ENCODE measurements at regions not wholly inside any gene's neighbourhood (a gene's known extent, or its start where the extent isn't known, plus 50 kb on each side); places are given as distances from the start of the nearest gene placed in this dataset.

DNA sequence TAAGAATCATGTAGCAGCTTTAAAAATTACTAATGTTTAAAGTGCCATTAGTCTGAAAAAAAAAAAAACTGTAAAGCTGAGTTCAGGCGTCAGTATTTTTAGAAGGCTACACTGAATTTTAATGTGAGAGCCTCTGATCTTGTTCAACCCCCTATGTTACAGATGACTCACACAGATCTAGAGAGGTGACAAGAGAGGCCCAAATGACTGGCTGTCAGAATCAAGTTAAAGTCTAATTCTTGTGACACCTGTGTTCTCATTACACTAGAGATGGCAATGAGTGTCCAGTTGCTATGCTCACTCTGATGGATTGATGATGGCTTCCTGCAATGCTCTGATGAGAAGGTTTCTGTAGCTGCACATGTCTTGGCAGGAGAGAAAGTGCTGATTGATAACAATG lies 203.5 kb upstream of the OBI1 start:
- Histone ChIP-seq H3K27ac (ENCODE audit: low read length) (no peak overlapping the region), H3K27me3 (ENCODE audit: low read depth, low read length) (no peaks in the 10 kb centered on the region), H3K36me3 (replicated peaks; ENCODE audit: low read depth, low read length) (no peaks in the 10 kb centered on the region), H3K4me1 (ENCODE audit: low read length) (peaks cover 8% of the 10 kb centered on the region; the same call in 1 of the 2 replicates), H3K9me3 (ENCODE audit: insufficient read depth, low read length) (no peaks in the 10 kb centered on the region), H4K20me1 (ENCODE audit: insufficient read depth, low read length) (no peaks in the 10 kb centered on the region), H3K79me2 (ENCODE audit: low read length) (no peaks in the 10 kb centered on the region), H3K9ac (ENCODE audit: low read length) (no peak overlapping the region), H3K4me3 (ENCODE audit: low read length) (no peak overlapping the region), H3K4me2 (ENCODE audit: low read length) (no peak overlapping the region), H2AFZ (ENCODE audit: low read depth, low read length) (no peak overlapping the region)
- TF ChIP-seq EZH2phosphoT487 (IDR thresholded peaks at IDR 0.05; ENCODE audit: low read depth), result no peak
- TF ChIP-seq, protein P1, sequence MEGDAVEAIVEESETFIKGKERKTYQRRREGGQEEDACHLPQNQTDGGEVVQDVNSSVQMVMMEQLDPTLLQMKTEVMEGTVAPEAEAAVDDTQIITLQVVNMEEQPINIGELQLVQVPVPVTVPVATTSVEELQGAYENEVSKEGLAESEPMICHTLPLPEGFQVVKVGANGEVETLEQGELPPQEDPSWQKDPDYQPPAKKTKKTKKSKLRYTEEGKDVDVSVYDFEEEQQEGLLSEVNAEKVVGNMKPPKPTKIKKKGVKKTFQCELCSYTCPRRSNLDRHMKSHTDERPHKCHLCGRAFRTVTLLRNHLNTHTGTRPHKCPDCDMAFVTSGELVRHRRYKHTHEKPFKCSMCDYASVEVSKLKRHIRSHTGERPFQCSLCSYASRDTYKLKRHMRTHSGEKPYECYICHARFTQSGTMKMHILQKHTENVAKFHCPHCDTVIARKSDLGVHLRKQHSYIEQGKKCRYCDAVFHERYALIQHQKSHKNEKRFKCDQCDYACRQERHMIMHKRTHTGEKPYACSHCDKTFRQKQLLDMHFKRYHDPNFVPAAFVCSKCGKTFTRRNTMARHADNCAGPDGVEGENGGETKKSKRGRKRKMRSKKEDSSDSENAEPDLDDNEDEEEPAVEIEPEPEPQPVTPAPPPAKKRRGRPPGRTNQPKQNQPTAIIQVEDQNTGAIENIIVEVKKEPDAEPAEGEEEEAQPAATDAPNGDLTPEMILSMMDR (IDR thresholded peaks at IDR 0.05; ENCODE audit: low read depth, low read length), result no peak

DNA sequence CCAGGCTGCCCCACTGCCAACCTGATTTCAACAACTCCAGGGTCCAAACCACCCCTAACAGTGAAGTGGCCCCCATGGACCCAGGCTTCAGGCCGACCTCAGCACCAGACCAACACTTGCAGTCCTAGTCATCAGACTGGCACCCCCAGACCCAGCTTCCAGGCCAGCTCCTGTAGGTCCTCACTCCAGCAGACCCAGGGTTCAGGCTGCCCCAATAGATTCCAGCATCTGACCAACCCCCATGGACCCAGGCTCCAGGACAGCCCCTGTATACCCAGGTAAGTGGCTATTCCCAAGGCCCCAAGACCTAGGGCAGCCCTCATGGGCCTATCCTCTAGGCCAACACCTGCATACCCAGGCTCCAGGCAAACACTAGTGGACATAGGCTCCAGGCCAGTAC lies 193.8 kb upstream of the OBI1 start:
- no peak for TF ChIP-seq EZH2phosphoT487 (IDR thresholded peaks at IDR 0.05; ENCODE audit: low read depth)
- TF ChIP-seq, protein P1 (IDR thresholded peaks at IDR 0.05; ENCODE audit: low read depth, low read length), result no peak
- no peaks in the 10 kb centered on the region for H3K4me1 ChIP-seq (ENCODE audit: low read length)

DNA sequence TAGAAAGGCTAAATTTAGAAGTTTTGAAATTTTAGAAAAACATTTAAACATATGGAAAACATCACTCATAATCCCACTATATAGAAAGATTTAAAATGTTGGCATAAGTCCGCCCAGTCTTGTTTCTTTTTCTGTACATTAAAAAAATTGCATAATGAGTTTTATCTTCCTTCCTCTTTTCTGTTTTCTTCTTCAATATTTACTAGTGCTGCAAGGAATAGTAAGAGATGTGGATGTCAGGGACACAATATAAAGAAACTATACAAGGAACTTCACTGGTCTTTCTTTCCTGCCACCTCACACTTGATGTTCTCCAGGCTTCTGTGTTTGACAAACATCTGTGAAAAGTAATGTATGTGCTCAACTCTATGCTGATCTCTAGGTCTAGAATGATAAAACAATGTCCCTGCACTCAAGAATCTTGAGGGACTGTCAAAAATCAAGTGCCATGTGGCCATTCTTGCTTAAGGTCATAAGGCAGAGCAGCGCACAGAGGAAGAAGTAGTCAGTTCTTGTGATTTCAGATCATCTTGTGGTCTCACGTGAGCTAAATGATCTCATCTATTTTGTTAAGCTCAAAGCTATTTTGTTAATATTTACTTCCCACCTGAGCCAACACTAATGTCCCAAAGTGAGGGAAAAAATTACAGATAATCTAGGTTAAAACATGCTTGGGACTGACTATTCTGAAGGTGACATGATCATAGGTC lies 186.9 kb upstream of the OBI1 start:
- Histone ChIP-seq H4K20me1 (ENCODE audit: insufficient read depth, low read length) (no peaks in the 10 kb centered on the region), H3K36me3 (replicated peaks; ENCODE audit: low read depth, low read length) (no peaks in the 10 kb centered on the region), H3K9ac (ENCODE audit: low read length) (no peak overlapping the region), H3K27ac (ENCODE audit: low read length) (0 out of 2 replicates have a peak overlapping the region, but pooled peaks have one; percentile 3), H3K27me3 (ENCODE audit: low read depth, low read length) (no peaks in the 10 kb centered on the region), H3K4me1 (ENCODE audit: low read length) (peaks cover 18% of the 10 kb centered on the region), H3K4me2 (ENCODE audit: low read length) (peak overlapping the region; percentile 27), H3K4me3 (ENCODE audit: low read length) (no peak overlapping the region), H2AFZ (ENCODE audit: low read depth, low read length) (no peak overlapping the region), H3K79me2 (ENCODE audit: low read length) (no peaks in the 10 kb centered on the region), H3K9me3 (ENCODE audit: insufficient read depth, low read length) (no peaks in the 10 kb centered on the region)
- TF ChIP-seq, protein P1 (IDR thresholded peaks at IDR 0.05; ENCODE audit: low read depth, low read length), result no peak
- TF ChIP-seq EZH2phosphoT487 (IDR thresholded peaks at IDR 0.05; ENCODE audit: low read depth), result no peak

More for the DNA sequence above, 193.8 kb upstream of the OBI1 start:
- Histone ChIP-seq H4K20me1 (ENCODE audit: insufficient read depth, low read length) (no peaks in the 10 kb centered on the region), H2AFZ (ENCODE audit: low read depth, low read length) (no peak overlapping the region), H3K4me2 (ENCODE audit: low read length) (no peak overlapping the region), H3K4me3 (ENCODE audit: low read length) (no peak overlapping the region), H3K27me3 (ENCODE audit: low read depth, low read length) (no peaks in the 10 kb centered on the region), H3K9me3 (ENCODE audit: insufficient read depth, low read length) (peaks cover 12% of the 10 kb centered on the region; the same call in 1 of the 2 replicates), H3K36me3 (replicated peaks; ENCODE audit: low read depth, low read length) (peaks cover 5% of the 10 kb centered on the region), H3K27ac (ENCODE audit: low read length) (no peak overlapping the region), H3K9ac (ENCODE audit: low read length) (no peak overlapping the region), H3K79me2 (ENCODE audit: low read length) (no peaks in the 10 kb centered on the region)

DNA sequence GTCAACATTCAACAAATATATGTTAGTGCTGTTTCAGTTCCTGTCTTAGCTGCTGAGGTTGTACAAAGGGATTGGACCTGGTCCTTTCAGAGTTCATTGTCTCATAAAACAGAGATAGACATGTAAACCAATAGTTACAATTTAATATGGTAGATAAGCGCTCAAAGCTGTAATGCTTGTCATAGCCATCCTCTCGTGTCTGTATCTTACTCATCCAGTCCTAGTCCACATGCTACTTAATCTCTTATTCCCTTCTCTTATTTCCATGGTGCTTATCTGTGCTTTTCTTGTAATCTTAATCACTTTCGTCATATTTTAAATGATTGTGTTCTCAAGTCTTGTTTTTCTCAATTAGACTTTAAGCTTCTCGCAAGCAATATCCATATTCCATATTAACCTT lies 185.2 kb upstream of the OBI1 start:
- Histone ChIP-seq H3K9ac (ENCODE audit: low read length) (no peak overlapping the region), H3K27ac (ENCODE audit: low read length) (no peak overlapping the region), H3K27me3 (ENCODE audit: low read depth, low read length) (no peaks in the 10 kb centered on the region), H3K4me3 (ENCODE audit: low read length) (no peak overlapping the region), H3K79me2 (ENCODE audit: low read length) (no peaks in the 10 kb centered on the region), H2AFZ (ENCODE audit: low read depth, low read length) (no peak overlapping the region), H3K36me3 (replicated peaks; ENCODE audit: low read depth, low read length) (no peaks in the 10 kb centered on the region), H3K4me1 (ENCODE audit: low read length) (peaks cover 18% of the 10 kb centered on the region), H3K4me2 (ENCODE audit: low read length) (no peak overlapping the region), H4K20me1 (ENCODE audit: insufficient read depth, low read length) (no peaks in the 10 kb centered on the region), H3K9me3 (ENCODE audit: insufficient read depth, low read length) (no peaks in the 10 kb centered on the region)
- TF ChIP-seq, protein P1 (IDR thresholded peaks at IDR 0.05; ENCODE audit: low read depth, low read length), result no peak
- TF ChIP-seq EZH2phosphoT487 (IDR thresholded peaks at IDR 0.05; ENCODE audit: low read depth), result no peak

Data from OCI-LY3 (cell line).